Thoracic aorta (tissue), 2 donors: ENCODE measurements at regions not wholly inside any gene's neighbourhood (a gene's known extent, or its start where the extent isn't known, plus 50 kb on each side); places are given as distances from the start of the nearest gene placed in this dataset.

Source experiments
- ATAC-seq: fragments of 150-250 bp; one replicate; pipeline ENCODE4 v1.8.0; 2017; ENCODE audit warnings: low read depth; ENCODE audit not compliant: insufficient number of reproducible peaks, low FRiP score
- DNase-seq: peaks from one replicate; pipeline ENCODE4 v3.0.0-alpha.2; 2020; ENCODE audit warnings: low spot score
- H3K27ac ChIP-seq, 2 donors: fragments of 200-600 bp; sonication (generic); 1 replicate in 1 of 2; 2 replicates in 1 of 2; pipeline ENCODE4 v1.5.1; 2016; ENCODE audit warnings: mild to moderate bottlenecking in 2 of 2, moderate library complexity in 2 of 2
- H3K27me3 ChIP-seq: fragments of 200-600 bp; sonication (generic); replicated peaks from 2 replicates; pipeline ENCODE4 v1.6.0; 2016; ENCODE audit warnings: mild to moderate bottlenecking; ENCODE audit not compliant: insufficient read depth
- H3K36me3 ChIP-seq: fragments of 200-600 bp; sonication (generic); one replicate; pipeline ENCODE4 v1.5.1; 2016
- H3K4me1 ChIP-seq, 2 donors: fragments of 200-600 bp; sonication (generic); 1 replicate in 1 of 2; 2 replicates in 1 of 2; pipeline versions ENCODE4 v1.5.1 to v1.6.0; 2016; ENCODE audit warnings: low read depth in 2 of 2, mild to moderate bottlenecking in 1 of 2; ENCODE audit not compliant: control insufficient read depth in 1 of 2
- H3K4me3 ChIP-seq: fragments of 200-600 bp; sonication (generic); 2 replicates; pipeline ENCODE4 v1.5.1; 2016; ENCODE audit warnings: mild to moderate bottlenecking
- H3K9me3 ChIP-seq: fragments of 200-600 bp; sonication (generic); 2 replicates; pipeline ENCODE4 v1.5.1; 2016
- TF ChIP-seq, protein P1 (sequence below): fragments of 200-600 bp; sonication (generic); IDR thresholded peaks from one replicate; pipeline ENCODE4 v1.5.1; 2019; ENCODE audit warnings: antibody characterized with exemption

DNA sequence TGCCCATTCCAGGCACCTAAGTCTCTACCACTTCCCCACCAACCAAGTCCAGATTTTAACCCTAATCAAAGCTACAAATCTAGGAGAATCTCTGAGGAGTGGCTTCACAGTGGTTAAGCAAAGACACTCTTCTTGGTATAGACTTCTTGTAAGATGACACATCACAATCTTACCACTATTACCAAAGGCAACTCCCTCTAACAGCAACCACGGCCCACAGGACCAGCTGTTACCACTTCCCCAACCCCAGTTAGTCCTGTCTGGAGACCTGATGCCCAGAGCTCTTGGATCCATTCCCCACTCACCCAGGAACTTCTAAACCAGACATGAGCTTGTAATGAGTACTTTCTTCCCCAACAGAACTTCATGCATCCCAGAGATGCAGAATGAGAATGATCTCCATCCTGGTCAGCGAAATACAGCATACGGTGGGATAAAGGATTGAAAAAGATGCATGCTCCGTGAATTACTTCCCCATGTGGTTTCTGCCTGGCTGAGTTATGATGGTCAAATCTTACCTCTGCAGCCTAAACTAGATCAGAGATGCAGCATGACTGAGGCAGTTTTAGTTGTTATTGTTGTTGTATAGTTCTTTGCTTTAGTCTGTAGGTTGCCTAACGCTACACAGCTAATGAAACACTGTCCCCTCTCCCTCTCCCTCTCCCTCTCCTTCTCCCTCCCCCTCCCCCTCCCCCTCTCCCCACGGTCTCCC lies 87.7 kb upstream of the FOXN3 start:
- no peaks in the 10 kb centered on the region for H3K27me3 ChIP-seq
- no peak overlapping the region for H3K27ac ChIP-seq
- H3K36me3 ChIP-seq = no peaks in the 10 kb centered on the region
- DNase-seq (no peak), ATAC-seq (no peak)
- peaks cover 0 to 16% of the 10 kb centered on the region in 2 donors for H3K4me1 ChIP-seq
- no peak overlapping the region for H3K4me3 ChIP-seq
- TF ChIP-seq, protein P1, sequence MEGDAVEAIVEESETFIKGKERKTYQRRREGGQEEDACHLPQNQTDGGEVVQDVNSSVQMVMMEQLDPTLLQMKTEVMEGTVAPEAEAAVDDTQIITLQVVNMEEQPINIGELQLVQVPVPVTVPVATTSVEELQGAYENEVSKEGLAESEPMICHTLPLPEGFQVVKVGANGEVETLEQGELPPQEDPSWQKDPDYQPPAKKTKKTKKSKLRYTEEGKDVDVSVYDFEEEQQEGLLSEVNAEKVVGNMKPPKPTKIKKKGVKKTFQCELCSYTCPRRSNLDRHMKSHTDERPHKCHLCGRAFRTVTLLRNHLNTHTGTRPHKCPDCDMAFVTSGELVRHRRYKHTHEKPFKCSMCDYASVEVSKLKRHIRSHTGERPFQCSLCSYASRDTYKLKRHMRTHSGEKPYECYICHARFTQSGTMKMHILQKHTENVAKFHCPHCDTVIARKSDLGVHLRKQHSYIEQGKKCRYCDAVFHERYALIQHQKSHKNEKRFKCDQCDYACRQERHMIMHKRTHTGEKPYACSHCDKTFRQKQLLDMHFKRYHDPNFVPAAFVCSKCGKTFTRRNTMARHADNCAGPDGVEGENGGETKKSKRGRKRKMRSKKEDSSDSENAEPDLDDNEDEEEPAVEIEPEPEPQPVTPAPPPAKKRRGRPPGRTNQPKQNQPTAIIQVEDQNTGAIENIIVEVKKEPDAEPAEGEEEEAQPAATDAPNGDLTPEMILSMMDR = no peak
- H3K9me3 ChIP-seq = no peaks in the 10 kb centered on the region

DNA sequence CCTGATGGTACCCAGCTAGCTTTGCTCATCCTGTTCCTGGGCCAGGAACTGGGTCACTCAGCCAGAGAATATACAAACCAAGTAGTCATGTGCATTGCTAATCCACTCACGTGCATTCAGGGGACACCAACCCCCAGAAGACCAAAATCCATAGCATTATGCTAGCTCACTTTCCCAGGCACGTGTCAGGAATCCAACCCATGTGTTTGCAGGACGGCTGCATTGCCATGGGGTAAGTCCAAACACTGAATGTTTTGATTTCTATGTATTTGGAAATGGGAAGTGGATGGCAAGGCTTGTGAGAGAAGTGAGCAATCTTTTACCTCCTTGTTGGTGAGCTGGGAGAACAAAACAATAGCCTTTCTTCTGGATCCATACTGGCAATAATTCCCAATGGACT lies 87.1 kb upstream of the FOXN3 start:
- Histone ChIP-seq H3K4me3 (no peak overlapping the region), H3K27ac (no peak overlapping the region), H3K9me3 (no peaks in the 10 kb centered on the region), H3K36me3 (no peaks in the 10 kb centered on the region), H3K4me1 (peaks cover 0 to 16% of the 10 kb centered on the region in 2 donors), H3K27me3 (no peaks in the 10 kb centered on the region)
- ATAC-seq (no peak), DNase-seq (no peak)
- TF ChIP-seq, protein P1 = no peak

DNA sequence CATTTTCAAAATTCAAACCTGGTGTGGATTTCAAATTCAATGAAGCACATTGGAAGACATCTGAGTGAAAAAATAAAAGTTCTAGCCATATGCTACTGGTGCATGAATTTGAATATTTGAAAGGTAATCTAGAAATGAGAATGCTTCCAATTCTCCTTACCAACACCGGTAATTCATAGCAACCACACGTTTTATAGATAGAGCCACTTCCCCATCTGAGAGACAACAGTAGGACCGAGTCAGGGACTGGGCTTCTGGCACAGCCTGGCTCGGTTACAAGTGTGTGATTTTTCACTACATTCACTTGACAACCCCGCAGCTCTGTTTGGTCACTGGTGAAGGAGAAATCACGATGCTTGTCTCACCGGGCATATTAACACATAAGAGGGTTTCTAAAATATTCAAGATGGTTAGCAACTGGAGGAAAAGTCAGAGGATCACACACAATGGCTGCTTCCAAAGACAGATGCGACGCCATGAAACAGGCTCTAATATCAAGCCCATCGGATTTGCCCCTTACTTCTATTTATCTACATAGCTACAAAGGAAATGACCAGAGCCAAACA lies 86.5 kb upstream of the FOXN3 start:
- Histone ChIP-seq H3K4me3 (no peak overlapping the region), H3K36me3 (no peaks in the 10 kb centered on the region), H3K27me3 (no peaks in the 10 kb centered on the region), H3K9me3 (no peaks in the 10 kb centered on the region), H3K27ac (no peak overlapping the region), H3K4me1 (peaks cover 0 to 16% of the 10 kb centered on the region in 2 donors)
- TF ChIP-seq, protein P1 = no peak
- no peak for ATAC-seq
- DNase-seq = no peak

DNA sequence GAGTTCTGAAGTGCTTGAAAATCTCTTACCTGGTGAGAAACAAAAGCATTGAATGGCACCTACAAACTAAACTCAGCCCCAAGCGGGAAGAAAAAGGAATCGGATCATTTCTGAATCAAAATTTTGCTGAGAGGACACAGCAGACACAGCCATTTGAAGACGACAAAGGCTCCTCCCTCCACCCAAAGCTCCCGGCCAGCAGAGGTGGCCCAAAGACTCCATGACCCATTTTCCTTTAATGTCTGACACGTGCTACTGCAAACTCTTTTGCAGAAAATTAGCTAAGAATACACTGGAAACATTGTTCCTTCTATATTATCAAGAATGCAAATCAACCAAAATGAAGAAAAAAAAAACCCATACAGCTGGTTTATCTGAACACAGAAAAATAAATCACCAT lies 85.9 kb upstream of the FOXN3 start:
- H3K4me1 ChIP-seq = peaks cover 0 to 16% of the 10 kb centered on the region in 2 donors
- no peaks in the 10 kb centered on the region for H3K36me3 ChIP-seq
- H3K27me3 ChIP-seq = no peaks in the 10 kb centered on the region
- no peaks in the 10 kb centered on the region for H3K9me3 ChIP-seq
- no peak overlapping the region for H3K4me3 ChIP-seq
- DNase-seq = no peak
- no peak for ATAC-seq
- TF ChIP-seq, protein P1 = no peak
- H3K27ac ChIP-seq = no peak overlapping the region

DNA sequence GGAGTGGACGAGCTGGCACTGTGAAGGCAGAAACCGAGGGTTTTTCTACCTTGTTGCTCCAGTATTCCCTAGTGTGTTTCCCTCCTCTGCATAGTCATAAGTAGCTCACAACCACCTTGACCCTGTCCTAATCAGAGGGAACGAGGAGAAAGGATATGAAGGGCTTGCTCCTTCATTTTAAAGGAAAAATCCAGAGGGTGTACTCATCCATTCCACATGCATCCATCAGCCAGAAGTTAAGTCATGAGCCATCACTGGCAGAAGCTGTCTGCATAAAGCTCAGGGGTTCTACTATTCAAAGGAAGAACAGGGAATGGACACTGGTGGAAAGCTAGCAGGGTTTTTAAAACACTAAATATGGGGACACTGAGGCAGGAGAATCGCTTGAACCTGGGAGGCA lies 84.3 kb upstream of the FOXN3 start:
- Histone ChIP-seq H3K4me3 (no peak overlapping the region), H3K4me1 (peaks cover 0 to 16% of the 10 kb centered on the region in 2 donors), H3K27me3 (no peaks in the 10 kb centered on the region), H3K9me3 (no peaks in the 10 kb centered on the region), H3K36me3 (no peaks in the 10 kb centered on the region), H3K27ac (no peak overlapping the region)
- DNase-seq (no peak), ATAC-seq (no peak)
- TF ChIP-seq, protein P1 = no peak
